ENCODE measurements at regions not wholly inside any gene's neighbourhood (a gene's known extent, or its start where the extent isn't known, plus 50 kb on each side); places are given as distances from the start of the nearest gene placed in this dataset.

- TF ChIP-seq CTCF (conservative IDR thresholded peaks at IDR 0.05 in 1 of 2, IDR thresholded peaks at IDR 0.05 in 1 of 2; ENCODE audit: extremely low read depth in 1 of 2, insufficient read depth in 1 of 2, low read depth in 1 of 2, low read length in 2 of 2), result no peak
- no peak for TF ChIP-seq EZH2 (IDR thresholded peaks at IDR 0.05; ENCODE audit: borderline replicate concordance, low read length)
These were observed 208.3 kb downstream of the TBC1D2B start for GRCh38 chr15:77869021-77869895.
